HEK293T (cell line): ENCODE measurements at regions not wholly inside any gene's neighbourhood (a gene's known extent, or its start where the extent isn't known, plus 50 kb on each side); places are given as distances from the start of the nearest gene placed in this dataset.

Experiments
- CTCF ChIA-PET: fragments of 350-600 bp; formaldehyde crosslinking; extraction: SDS; loops from one replicate; lab custom pipeline; 2021; ENCODE audit warnings: antibody characterized with exemption, inconsistent platforms; lab: Yijun Ruan, JAX
- POLR2A ChIA-PET: fragments of 350-600 bp; formaldehyde crosslinking; extraction: SDS; loops from one replicate; lab custom pipeline; 2020; ENCODE audit warnings: antibody characterized with exemption, inconsistent platforms; lab: Yijun Ruan, JAX
- DNase-seq: peaks from one replicate; pipeline ENCODE4 v3.0.0; 2012; ENCODE audit warnings: mixed read lengths; ENCODE audit errors: extremely low spot score
- ARNT ChIP-seq: fragments of 450-650 bp; IDR thresholded peaks from 2 replicates; pipeline ENCODE4 v1.6.1; 2017; ENCODE audit warnings: mild to moderate bottlenecking
- BHLHE40 ChIP-seq: fragments of 450-650 bp; IDR thresholded peaks from 2 replicates; pipeline ENCODE4 v1.6.1; 2016; ENCODE audit warnings: mild to moderate bottlenecking, moderate library complexity, borderline replicate concordance
- CTBP1 ChIP-seq: fragments of 450-650 bp; IDR thresholded peaks from 2 replicates; pipeline ENCODE4 v1.6.1; 2016; ENCODE audit warnings: borderline replicate concordance
- ELF4 ChIP-seq: fragments of 450-650 bp; IDR thresholded peaks from 2 replicates; pipeline ENCODE4 v1.6.1; 2017; ENCODE audit warnings: antibody characterized with exemption
- FOXA1 ChIP-seq: fragments of 450-650 bp; IDR thresholded peaks from 2 replicates; pipeline ENCODE4 v1.6.1; 2016; ENCODE audit warnings: mild to moderate bottlenecking
- FOXK2 ChIP-seq: fragments of 450-650 bp; IDR thresholded peaks from 2 replicates; pipeline ENCODE4 v1.6.1; 2016; ENCODE audit warnings: mild to moderate bottlenecking
- FOXM1 ChIP-seq: fragments of 450-650 bp; IDR thresholded peaks from 2 replicates; pipeline ENCODE4 v1.6.1; 2017; ENCODE audit warnings: mild to moderate bottlenecking, borderline replicate concordance
- HDGF ChIP-seq: fragments of 450-650 bp; IDR thresholded peaks from 2 replicates; pipeline ENCODE4 v1.6.1; 2017; ENCODE audit warnings: antibody characterized with exemption, borderline replicate concordance
- L3MBTL2 ChIP-seq: fragments of 450-650 bp; conservative IDR thresholded peaks from 2 replicates; pipeline ENCODE4 v1.6.1; 2016; ENCODE audit warnings: mild to moderate bottlenecking
- LEF1 ChIP-seq: fragments of 450-650 bp; IDR thresholded peaks from 2 replicates; pipeline ENCODE4 v1.6.1; 2017; ENCODE audit warnings: mild to moderate bottlenecking, borderline replicate concordance
- NFRKB ChIP-seq: fragments of 450-650 bp; IDR thresholded peaks from 2 replicates; pipeline ENCODE4 v1.6.1; 2016; ENCODE audit warnings: mild to moderate bottlenecking, moderate library complexity
- PKNOX1 ChIP-seq: fragments of 450-650 bp; IDR thresholded peaks from 2 replicates; pipeline ENCODE4 v1.6.1; 2016
- SP1 ChIP-seq: fragments of 450-650 bp; IDR thresholded peaks from 2 replicates; pipeline ENCODE4 v1.6.1; 2017
- SUZ12 ChIP-seq: fragments of 450-650 bp; IDR thresholded peaks from 2 replicates; pipeline ENCODE4 v1.6.1; 2016; ENCODE audit warnings: mild to moderate bottlenecking
- TARDBP ChIP-seq: fragments of 450-650 bp; IDR thresholded peaks from 2 replicates; pipeline ENCODE4 v1.6.1; 2016
- ZNF384 ChIP-seq: fragments of 450-650 bp; IDR thresholded peaks from 2 replicates; pipeline ENCODE4 v1.6.1; 2016

GRCh38 chr2:147792966-147793617, 51.7 kb upstream of the ACVR2A start:
- CTCF ChIA-PET = no interaction called here
- POLR2A ChIA-PET = no interaction called here
- TF ChIP-seq HDGF (no peak), CTBP1 (no peak), SUZ12 (no peak), ZNF384 (no peak), FOXM1 (no peak), SP1 (no peak), LEF1 (no peak), FOXK2 (no peak), BHLHE40 (no peak), FOXA1 (no peak), ELF4 (no peak), TARDBP (no peak)
- no peak for DNase-seq

- no peak for DNase-seq
- no peak for TF ChIP-seq HDGF
- no peak for TF ChIP-seq PKNOX1
- no peak for TF ChIP-seq ZNF384
- TF ChIP-seq CTBP1 = no peak
- no peak for TF ChIP-seq BHLHE40
- TF ChIP-seq SP1 = no peak
- TF ChIP-seq FOXM1 = no peak
- TF ChIP-seq TARDBP = no peak
- ChIA-PET CTCF (no interaction called here), POLR2A (no interaction called here)
These were observed 54.2 kb upstream of the ACVR2A start for GRCh38 chr2:147790580-147790979.

GRCh38 chr2:147789720-147790119, 55.1 kb upstream of the ACVR2A start:
- TF ChIP-seq ZNF384 (no peak), NFRKB (no peak), ARNT (no peak), CTBP1 (no peak), FOXK2 (no peak), LEF1 (no peak), SUZ12 (no peak), ELF4 (no peak), PKNOX1 (no peak), BHLHE40 (no peak), SP1 (no peak), L3MBTL2 (no peak), FOXM1 (no peak), TARDBP (no peak), FOXA1 (no peak)
- CTCF ChIA-PET = interaction anchor here (0.7 kb wide), 1 partner anchor 356 kb away, joined by 3 read pairs; no protein-coding TSS in a partner anchor
- DNase-seq = no peak
- POLR2A ChIA-PET = no interaction called here

- no peak for DNase-seq
- TF ChIP-seq ARNT (no peak), ELF4 (no peak), SP1 (no peak), NFRKB (no peak), BHLHE40 (no peak), CTBP1 (no peak), ZNF384 (no peak), SUZ12 (no peak), HDGF (no peak), LEF1 (no peak), PKNOX1 (no peak), FOXK2 (no peak), TARDBP (no peak), FOXA1 (no peak), L3MBTL2 (no peak), FOXM1 (no peak)
- ChIA-PET POLR2A (no interaction called here), CTCF (no interaction called here)
These were observed 55.5 kb upstream of the ACVR2A start for GRCh38 chr2:147789287-147789686.

- POLR2A ChIA-PET = no interaction called here
- DNase-seq = no peak
- TF ChIP-seq HDGF = no peak
- TF ChIP-seq FOXA1 = no peak
- no peak for TF ChIP-seq BHLHE40
- no peak for TF ChIP-seq ARNT
- no peak for TF ChIP-seq ELF4
- no peak for TF ChIP-seq FOXK2
- TF ChIP-seq NFRKB = no peak
- no peak for TF ChIP-seq PKNOX1
- TF ChIP-seq CTBP1 = no peak
- TF ChIP-seq FOXM1 = no peak
- no peak for TF ChIP-seq LEF1
- TF ChIP-seq SP1 = no peak
- TF ChIP-seq TARDBP = no peak
- CTCF ChIA-PET = no interaction called here
These were observed 62.5 kb upstream of the ACVR2A start for GRCh38 chr2:147782141-147782930.
